ENCODE measurements at regions not wholly inside any gene's neighbourhood (a gene's known extent, or its start where the extent isn't known, plus 50 kb on each side); places are given as distances from the start of the nearest gene placed in this dataset.

DNA sequence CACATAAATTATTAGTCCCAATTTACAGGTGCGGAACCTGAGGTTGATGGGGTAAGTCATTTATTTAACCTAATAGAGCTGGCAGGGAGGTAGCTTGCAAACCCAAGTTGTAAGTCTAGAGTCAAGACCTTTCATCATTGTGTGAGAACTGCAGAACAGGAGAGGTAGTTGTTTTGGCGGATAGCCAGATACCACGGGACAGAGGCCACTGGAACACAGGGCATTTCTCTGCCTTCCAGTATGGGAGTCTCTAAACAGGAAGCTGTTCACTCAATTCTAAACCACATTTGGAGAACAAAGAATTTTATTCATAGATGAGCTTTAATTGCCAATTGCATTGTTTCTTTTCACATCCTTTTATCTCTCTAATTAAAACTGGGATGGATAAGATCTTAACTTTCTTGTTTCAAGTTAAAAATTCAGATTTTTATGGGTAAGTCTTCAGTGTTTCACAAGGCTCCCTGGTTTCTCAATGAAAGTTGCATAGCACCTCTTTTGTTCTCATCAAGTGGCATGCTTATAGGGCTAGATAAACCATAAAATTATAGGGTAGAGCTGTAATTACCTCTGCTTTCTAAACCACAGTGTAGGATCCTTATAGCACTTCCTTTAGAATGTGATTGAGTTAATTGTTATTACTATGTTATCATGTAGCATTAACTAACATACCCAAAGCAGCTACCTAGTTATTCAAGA, 489.0 kb downstream of the GATA3 start:
- DNase-seq (ENCODE audit: low read depth): no peak

DNA sequence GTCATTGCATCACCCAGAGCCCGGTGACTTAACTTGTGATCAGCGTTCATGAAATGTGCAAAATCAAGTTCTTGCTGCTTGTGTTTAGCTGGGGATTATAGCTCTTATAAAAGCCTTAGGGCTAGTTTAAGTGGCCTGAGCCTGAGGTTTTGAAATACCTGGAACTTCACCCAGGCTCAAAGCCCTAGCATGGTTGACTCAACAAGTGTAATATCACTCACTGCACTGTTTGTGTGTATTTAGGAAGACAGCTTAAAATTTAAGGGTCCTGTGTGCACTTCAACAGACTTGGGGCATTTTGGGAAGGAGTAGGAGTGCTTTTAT, 489.5 kb downstream of the GATA3 start:
- DNase-seq (ENCODE audit: low read depth): no peak

GRCh38 chr10:8544500-8544899, 490.0 kb downstream of the GATA3 start:
- DNase-seq (ENCODE audit: low read depth): no peak

DNA sequence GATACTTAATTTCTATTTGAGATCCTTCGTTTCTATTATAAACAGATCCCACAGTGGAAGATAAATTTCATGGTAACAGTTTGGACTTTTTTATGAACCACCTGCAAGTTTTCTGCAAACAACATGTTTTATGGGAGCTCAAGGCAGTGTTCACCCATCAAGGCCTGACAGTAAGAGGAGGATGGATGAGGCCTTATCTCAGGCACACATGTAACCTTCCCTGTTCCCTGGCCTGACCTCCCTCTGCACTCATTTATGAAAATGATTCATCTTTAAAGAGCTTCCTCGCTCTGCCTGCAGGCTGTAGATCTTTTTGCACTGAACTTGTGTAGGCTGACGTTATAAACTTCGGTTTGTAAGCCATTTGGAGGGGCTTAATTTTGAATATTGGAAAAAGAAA, 500.1 kb downstream of the GATA3 start:
- DNase-seq (ENCODE audit: low read depth): no peak

DNA sequence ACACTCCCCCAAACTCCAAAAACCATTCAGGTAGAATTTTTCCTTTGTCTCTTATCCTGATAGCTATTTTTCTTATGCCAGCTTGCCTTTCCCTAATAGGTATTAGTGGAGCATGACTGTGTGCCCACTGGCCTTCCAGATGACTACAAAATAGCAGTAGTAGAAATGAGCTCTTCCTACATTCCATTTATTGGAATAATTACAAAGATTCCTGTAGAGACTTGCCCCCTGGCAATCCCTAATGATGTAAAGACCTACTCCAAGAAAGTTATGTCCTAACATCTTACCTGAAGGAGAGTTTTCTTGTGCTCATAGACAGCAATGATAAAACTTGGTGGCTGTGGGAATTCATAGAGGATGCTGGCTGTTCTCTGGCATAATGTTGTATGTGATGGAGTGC, 501.8 kb downstream of the GATA3 start:
- DNase-seq (ENCODE audit: low read depth): no peak

- no peak for DNase-seq (ENCODE audit: low read depth)
These were observed 509.0 kb downstream of the GATA3 start for GRCh38 chr10:8563478-8563877.

GRCh38 chr10:8566737-8567136, 512.2 kb downstream of the GATA3 start:
- no peak for DNase-seq (ENCODE audit: low read depth)

DNA sequence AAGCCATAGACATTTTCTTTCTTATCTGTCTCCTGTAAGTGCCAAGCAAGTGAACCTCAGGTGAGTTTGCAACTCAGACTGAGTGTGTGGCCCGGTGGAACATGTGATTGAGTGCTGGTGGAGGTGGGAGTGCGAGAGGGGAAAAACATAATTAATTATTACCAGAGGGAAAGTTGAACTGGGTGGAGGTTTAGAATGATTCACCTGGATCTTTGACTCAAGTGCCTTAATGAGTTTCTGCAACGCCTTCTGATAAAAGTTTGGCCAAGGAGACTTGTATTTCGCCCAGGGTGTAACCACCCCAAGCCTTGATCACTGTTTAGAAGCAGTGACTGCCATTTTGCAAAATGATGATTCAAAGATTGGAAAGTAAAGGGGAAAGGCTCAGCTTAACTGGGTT, 513.9 kb downstream of the GATA3 start:
- no peak for DNase-seq (ENCODE audit: low read depth)

DNA sequence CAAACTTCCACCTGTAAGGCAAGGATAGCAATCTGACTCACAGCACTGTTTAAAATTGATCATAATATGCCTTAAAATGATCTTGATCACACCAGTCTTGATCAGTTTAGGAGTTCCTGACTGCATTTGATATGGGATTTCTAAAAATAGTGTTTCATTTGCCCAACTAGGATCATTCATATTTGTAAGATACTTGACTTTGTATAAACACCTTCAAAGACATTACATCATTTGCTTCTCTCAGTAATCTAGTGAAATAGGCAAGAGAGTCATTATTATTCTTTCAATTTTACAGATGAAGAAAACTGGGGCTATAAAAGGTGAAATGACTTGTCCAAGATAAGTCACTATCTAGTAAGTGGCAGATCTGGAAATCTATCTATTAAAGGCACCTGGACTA, 521.1 kb downstream of the GATA3 start:
- DNase-seq (ENCODE audit: low read depth): no peak

DNA sequence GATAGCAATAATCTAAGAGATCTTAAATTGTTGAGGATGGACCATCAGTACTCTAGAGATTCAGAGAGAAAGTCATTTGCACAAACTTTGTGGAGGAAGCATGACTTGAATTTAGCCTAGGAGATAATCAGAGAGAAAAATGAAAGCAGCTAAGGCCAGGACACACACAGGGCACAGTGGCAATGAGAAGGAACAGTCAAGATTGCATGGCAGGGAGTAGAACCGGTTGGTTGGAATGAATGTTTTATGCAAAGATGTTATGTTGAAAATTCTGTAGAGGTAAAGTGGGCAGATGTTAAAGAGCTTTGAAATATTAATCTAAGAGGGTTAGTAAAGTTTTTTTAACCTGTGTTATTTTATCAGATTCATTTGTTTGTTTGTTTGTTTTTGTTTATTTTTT, 521.8 kb downstream of the GATA3 start:
- no peak for DNase-seq (ENCODE audit: low read depth)

DNA sequence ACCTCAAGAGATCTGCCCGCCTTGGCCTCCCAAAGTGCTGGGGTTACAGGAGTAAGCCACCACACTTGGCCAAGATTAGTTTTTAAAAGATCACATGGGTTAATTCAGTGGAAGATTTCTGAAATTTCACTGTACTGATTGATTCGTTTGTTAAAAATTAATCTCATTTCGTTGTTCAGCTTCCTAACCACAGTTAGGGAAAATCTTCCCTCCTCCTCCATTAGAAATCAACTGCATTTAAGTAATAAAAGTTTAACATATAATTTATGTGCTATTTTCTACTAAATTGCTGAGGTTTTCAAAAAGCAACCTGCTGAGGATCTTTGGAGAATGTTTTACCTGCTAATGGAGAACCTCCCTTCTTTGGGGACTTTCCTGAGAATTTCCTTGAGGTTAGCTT, 522.4 kb downstream of the GATA3 start:
- no peak for DNase-seq (ENCODE audit: low read depth)

- DNase-seq (ENCODE audit: low read depth): no peak
These were observed 523.2 kb downstream of the GATA3 start for GRCh38 chr10:8577686-8578085.

- no peak for DNase-seq (ENCODE audit: low read depth)
These were observed 527.2 kb downstream of the GATA3 start for GRCh38 chr10:8581521-8582225.

DNA sequence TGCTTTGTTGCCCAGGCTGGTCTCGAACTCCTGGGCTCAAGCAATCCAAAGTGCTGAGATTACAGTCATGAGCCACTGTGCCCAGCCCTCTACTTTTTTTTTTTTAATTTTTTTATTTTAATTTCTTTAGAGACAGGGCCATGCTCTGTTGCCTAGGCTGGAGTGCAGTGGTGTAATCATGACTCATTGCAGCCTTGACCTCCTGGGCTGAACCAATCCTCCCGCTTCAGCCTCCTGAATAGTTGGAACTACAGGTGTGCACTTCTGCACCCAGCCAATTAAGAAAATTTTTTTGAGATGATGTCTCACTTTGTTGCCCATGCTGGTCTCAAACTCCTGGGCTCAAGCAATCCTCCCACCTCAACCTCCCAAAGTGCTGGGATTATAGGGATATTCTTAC, 528.6 kb downstream of the GATA3 start:
- no peak for DNase-seq (ENCODE audit: low read depth)

DNA sequence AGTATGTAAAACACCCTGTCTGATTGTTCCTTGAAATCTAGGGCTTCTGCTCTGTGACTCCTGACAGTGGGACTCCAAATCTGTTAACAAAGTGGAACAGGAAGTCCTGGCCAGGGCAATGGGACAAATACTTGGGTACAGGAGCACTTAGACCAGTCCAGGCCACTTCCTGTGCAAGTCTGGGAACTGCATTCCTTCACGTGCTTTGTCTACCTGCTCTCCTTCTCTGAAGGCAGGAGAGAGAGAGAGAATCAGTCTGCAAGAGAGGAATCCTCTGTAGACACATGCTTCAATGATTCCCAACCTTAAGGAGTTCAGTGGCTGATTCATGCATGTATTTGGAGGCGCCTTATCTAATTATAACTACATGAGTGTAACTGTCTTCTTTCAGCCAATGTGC, 530.2 kb downstream of the GATA3 start:
- DNase-seq (ENCODE audit: low read depth): no peak

GRCh38 chr10:8586504-8586903, 532.0 kb downstream of the GATA3 start:
- no peak for DNase-seq (ENCODE audit: low read depth)

DNA sequence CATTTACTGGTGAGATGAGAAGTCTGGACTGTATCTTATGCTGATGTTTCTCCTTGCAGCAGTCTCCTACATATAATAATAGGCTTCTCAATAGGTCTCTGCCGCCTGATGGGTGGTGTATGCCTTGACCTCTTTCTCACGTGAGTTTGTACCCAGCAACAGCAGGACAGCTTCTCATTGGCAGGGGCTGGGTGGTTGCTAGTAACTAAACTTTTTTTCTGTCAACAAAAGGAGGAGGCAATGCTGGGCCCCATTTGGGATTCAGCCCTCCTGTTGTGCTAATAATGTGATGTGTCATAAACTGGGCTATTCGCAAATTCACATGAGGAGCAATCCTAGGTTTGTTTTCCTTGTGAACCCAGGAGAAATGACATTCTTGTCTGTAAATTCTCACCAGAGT, 533.6 kb downstream of the GATA3 start:
- DNase-seq (ENCODE audit: low read depth): no peak

DNA sequence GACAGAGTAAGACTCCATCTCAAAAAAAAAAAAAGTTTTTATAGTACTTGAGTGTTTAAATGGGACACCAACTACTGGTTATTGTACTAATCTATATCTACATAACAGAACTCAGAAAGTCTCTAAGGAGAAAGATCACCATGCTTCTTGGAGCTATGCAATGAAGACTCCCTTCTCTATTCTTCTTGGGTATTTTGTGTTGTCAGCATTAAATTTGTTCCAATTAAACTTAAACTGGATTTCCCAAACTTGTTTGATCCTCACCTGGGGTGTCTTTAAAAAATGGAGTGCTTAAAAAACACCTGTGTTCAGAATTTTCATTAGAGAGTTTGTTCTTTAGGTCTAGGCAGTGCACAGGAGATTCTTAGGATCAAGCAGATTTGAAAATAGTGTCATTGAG, 536.0 kb downstream of the GATA3 start:
- no peak for DNase-seq (ENCODE audit: low read depth)

GRCh38 chr10:8591640-8592039, 537.2 kb downstream of the GATA3 start:
- no peak for DNase-seq (ENCODE audit: low read depth)

- no peak for DNase-seq (ENCODE audit: low read depth)
These were observed 539.7 kb downstream of the GATA3 start for GRCh38 chr10:8594176-8594575.

GRCh38 chr10:8594711-8595110, 540.2 kb downstream of the GATA3 start:
- DNase-seq (ENCODE audit: low read depth): no peak

DNA sequence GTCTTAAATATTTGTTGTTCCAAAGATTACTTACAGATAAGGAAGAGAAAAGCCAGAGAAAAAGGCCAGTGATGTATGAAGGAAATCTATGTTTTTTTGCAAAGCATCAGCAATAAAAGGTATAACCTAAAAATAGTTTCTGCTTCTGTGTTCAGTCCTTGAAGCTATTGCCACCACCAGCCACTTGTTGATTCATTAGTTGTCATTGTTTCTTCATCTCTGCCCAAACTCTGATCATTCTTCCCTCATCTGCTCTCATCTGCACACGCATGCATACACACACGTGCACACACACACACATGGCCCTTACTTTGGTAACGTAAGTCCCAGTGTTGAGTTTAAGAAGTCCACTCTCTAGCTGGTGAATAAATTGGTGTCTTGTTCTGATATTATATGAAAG, 540.7 kb downstream of the GATA3 start:
- DNase-seq (ENCODE audit: low read depth): no peak

DNA sequence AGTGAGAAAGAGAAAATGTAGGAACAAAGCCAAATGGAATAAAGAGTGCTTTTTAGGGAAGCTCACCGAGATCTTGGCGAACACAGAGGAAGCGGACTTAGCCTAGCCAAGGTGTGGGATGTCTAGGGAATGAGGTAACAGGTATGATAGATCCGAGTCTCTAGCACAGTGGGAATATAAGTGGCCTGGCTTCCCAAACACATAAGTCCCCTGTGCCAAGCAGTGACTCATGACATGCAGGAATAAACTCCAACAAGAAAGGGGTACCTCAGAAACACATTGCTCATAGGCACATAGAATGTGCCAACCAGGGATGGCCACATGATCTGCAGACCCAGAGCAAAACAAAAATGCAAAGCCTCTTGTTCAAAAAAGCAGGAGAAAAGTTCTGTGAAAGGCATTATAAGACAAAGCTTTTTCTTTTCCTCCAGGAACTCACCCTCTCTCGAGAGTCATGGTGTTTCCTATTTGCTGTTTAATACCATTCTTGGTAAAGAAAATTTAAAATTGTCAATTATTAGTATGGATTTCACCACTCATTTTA, 542.5 kb downstream of the GATA3 start:
- DNase-seq (ENCODE audit: low read depth): no peak

- DNase-seq (ENCODE audit: low read depth): no peak
These were observed 545.7 kb downstream of the GATA3 start for GRCh38 chr10:8600192-8600591.

Measured in stimulated activated CD8-positive, alpha-beta memory T cell treated with anti-CD3 and anti-CD28 coated beads, Interleukin-7, amount 100 ng/mL, for 24 hours (primary cell).